Thyroid gland (tissue), 4 donors: ENCODE measurements at regions not wholly inside any gene's neighbourhood (a gene's known extent, or its start where the extent isn't known, plus 50 kb on each side); places are given as distances from the start of the nearest gene placed in this dataset.

Experiments used
- DNase-seq, 2 donors: peaks; one replicate each; pipeline ENCODE4 v3.0.0-alpha.2; 2019
- H3K27ac ChIP-seq, 3 donors: fragments of 200-600 bp; sonication (generic); 1 replicate in 2 of 3; 2 replicates in 1 of 3; pipeline ENCODE4 v1.5.1; 2016 to 2019; ENCODE audit warnings: mild to moderate bottlenecking in 1 of 3, moderate library complexity in 1 of 3
- H3K27me3 ChIP-seq: fragments of 200-600 bp; sonication (generic); one replicate; pipeline ENCODE4 v1.5.1; 2019
- H3K36me3 ChIP-seq, 2 donors: fragments of 200-600 bp; sonication (generic); one replicate each; pipeline ENCODE4 v1.5.1; 2016 to 2019
- H3K4me1 ChIP-seq, 2 donors: fragments of 200-600 bp; sonication (generic); one replicate each; pipeline ENCODE4 v1.5.1; 2017 to 2019
- H3K4me3 ChIP-seq, 3 donors: fragments of 200-600 bp; sonication (generic); replicated peaks in 1 of 3; 1 replicate in 2 of 3; 2 replicates in 1 of 3; pipeline ENCODE4 v1.5.1; 2016; ENCODE audit warnings: mild to moderate bottlenecking in 1 of 3
- H3K9me3 ChIP-seq: fragments of 200-600 bp; sonication (generic); one replicate; pipeline ENCODE4 v1.5.1; 2017
- CTCF ChIP-seq, 6 experiments: fragments of 200-600 bp in 3 of 6; fragments of 450-650 bp in 3 of 6; sonication (generic) in 3 of 6; IDR thresholded peaks; one replicate each; pipeline ENCODE4 v1.5.1; 2016 to 2019; ENCODE audit warnings: antibody characterized with exemption in 6 of 6, mild to moderate bottlenecking in 2 of 6, inconsistent platforms in 1 of 6, moderate library complexity in 1 of 6
- POLR2A ChIP-seq, 2 donors: fragments of 450-650 bp; IDR thresholded peaks; one replicate each; pipeline ENCODE4 v1.6.1; 2017; ENCODE audit warnings: antibody characterized with exemption in 2 of 2, mild to moderate bottlenecking in 2 of 2, moderate library complexity in 1 of 2
- WGBS, 2 donors: methylation state at CpG; one replicate each; pipeline ENCODE4 v1.1.5; 2017; 5-methylcytosine and 5-hydroxymethylcytosine counted together
- intact Hi-C: fragments of 100-400 bp; cut with DNase I; formaldehyde crosslinking; loops from one replicate; pipeline ENCODE4 v1.15.1; 2023

GRCh38 chr2:62573137-62573731 is 67.2 kb upstream of the TMEM17 start:
- WGBS, 2 donors, result 89 to 94% methylated on average over 4 of the region's 4 CpGs
- no peak overlapping the region for H3K4me3 ChIP-seq
- intact Hi-C loops, result no loop called here
- H3K27me3 ChIP-seq, result no peaks in the 10 kb centered on the region
- no peak for DNase-seq
- H3K36me3 ChIP-seq, result no peaks in the 10 kb centered on the region
- no peak for TF ChIP-seq POLR2A (IDR thresholded peaks at IDR 0.05)
- TF ChIP-seq CTCF (IDR thresholded peaks at IDR 0.05), result no peak
- no peak overlapping the region for H3K27ac ChIP-seq
- peaks cover 12 to 22% of the 10 kb centered on the region in 2 donors for H3K4me1 ChIP-seq
- no peaks in the 10 kb centered on the region for H3K9me3 ChIP-seq

- intact Hi-C loops, result no loop called here
- Histone ChIP-seq H3K9me3 (no peaks in the 10 kb centered on the region), H3K27me3 (no peaks in the 10 kb centered on the region), H3K4me3 (peak overlapping the region in 2 of 3 donors; percentile 1 to 11), H3K27ac (no peak overlapping the region), H3K36me3 (no peaks in the 10 kb centered on the region), H3K4me1 (peaks cover 13 to 28% of the 10 kb centered on the region in 2 donors)
- peak; percentile 56 to 69 for DNase-seq
- TF ChIP-seq POLR2A (IDR thresholded peaks at IDR 0.05), result no peak
- TF ChIP-seq CTCF (IDR thresholded peaks at IDR 0.05), result no peak
- 10 to 19% methylated on average over 29 to 33 of the region's 35 CpGs for WGBS, 2 donors
Observed at GRCh38 chr2:62570861-62571698, 65.1 kb upstream of the TMEM17 start.

- H3K4me3 ChIP-seq, result no peak overlapping the region
- intact Hi-C loops, result no loop called here
- DNase-seq, result no peak
- no peak overlapping the region for H3K27ac ChIP-seq
- TF ChIP-seq POLR2A (IDR thresholded peaks at IDR 0.05), result no peak
- TF ChIP-seq CTCF (IDR thresholded peaks at IDR 0.05), result no peak
- H3K4me1 ChIP-seq, result peaks cover 13 to 27% of the 10 kb centered on the region in 2 donors
- no peaks in the 10 kb centered on the region for H3K9me3 ChIP-seq
- WGBS, 2 donors, result 64 to 70% methylated on average over 19 to 23 of the region's 23 CpGs
- H3K36me3 ChIP-seq, result no peaks in the 10 kb centered on the region
- no peaks in the 10 kb centered on the region for H3K27me3 ChIP-seq
Observed at GRCh38 chr2:62569907-62570841, 64.2 kb upstream of the TMEM17 start.

- peaks cover 13 to 27% of the 10 kb centered on the region in 2 donors for H3K4me1 ChIP-seq
- H3K27me3 ChIP-seq, result no peaks in the 10 kb centered on the region
- no peak for TF ChIP-seq POLR2A (IDR thresholded peaks at IDR 0.05)
- TF ChIP-seq CTCF (IDR thresholded peaks at IDR 0.05), result no peak
Observed at GRCh38 chr2:62568983-62569837, 63.2 kb upstream of the TMEM17 start.

More at GRCh38 chr2:62568983-62569837, 63.2 kb upstream of the TMEM17 start:
- WGBS, 2 donors, result 86 to 93% methylated on average over 5 of the region's 5 CpGs
- intact Hi-C loops, result no loop called here
- Histone ChIP-seq H3K36me3 (no peaks in the 10 kb centered on the region), H3K4me3 (no peak overlapping the region), H3K9me3 (no peaks in the 10 kb centered on the region), H3K27ac (no peak overlapping the region)
- no peak for DNase-seq
